ENCODE measurements at regions not wholly inside any gene's neighbourhood (a gene's known extent, or its start where the extent isn't known, plus 50 kb on each side); places are given as distances from the start of the nearest gene placed in this dataset.
"Not testable (repeated sequence)": the region's sequence is repeated elsewhere in the genome, so short reads cannot be mapped to it uniquely, and the experiment has no call there.

GRCh38 chr3:33980252-33980651, 181.8 kb downstream of the PDCD6IP start:
- no peak for DNase-seq
- TF ChIP-seq POLR2A (IDR thresholded peaks at IDR 0.05; ENCODE audit: low read length): no peak
- TF ChIP-seq GATA1 (IDR thresholded peaks at IDR 0.05; ENCODE audit: low read depth, low read length): no peak

- DNase-seq: no peak
- no peak for TF ChIP-seq GATA1 (IDR thresholded peaks at IDR 0.05; ENCODE audit: low read depth, low read length)
- no peak for TF ChIP-seq POLR2A (IDR thresholded peaks at IDR 0.05; ENCODE audit: low read length)
Observed at GRCh38 chr3:33982269-33982798, 183.9 kb downstream of the PDCD6IP start.

- DNase-seq: not testable (repeated sequence)
Observed at GRCh38 chr3:33982949-33983348, 184.5 kb downstream of the PDCD6IP start.

GRCh38 chr3:33989229-33989628, 190.8 kb downstream of the PDCD6IP start:
- TF ChIP-seq POLR2A (IDR thresholded peaks at IDR 0.05; ENCODE audit: low read length): no peak

GRCh38 chr3:33991673-33992072, 193.2 kb downstream of the PDCD6IP start:
- no peak for DNase-seq
- TF ChIP-seq GATA1 (IDR thresholded peaks at IDR 0.05; ENCODE audit: low read depth, low read length) (no peak), POLR2A (IDR thresholded peaks at IDR 0.05; ENCODE audit: low read length) (no peak)

More at GRCh38 chr3:33989229-33989628, 190.8 kb downstream of the PDCD6IP start:
- DNase-seq: no peak

GRCh38 chr3:33993631-33994030, 195.2 kb downstream of the PDCD6IP start:
- TF ChIP-seq GATA1 (IDR thresholded peaks at IDR 0.05; ENCODE audit: low read depth, low read length): no peak
- no peak for TF ChIP-seq POLR2A (IDR thresholded peaks at IDR 0.05; ENCODE audit: low read length)
- no peak for DNase-seq

- TF ChIP-seq GATA1 (IDR thresholded peaks at IDR 0.05; ENCODE audit: low read depth, low read length) (no peak), POLR2A (IDR thresholded peaks at IDR 0.05; ENCODE audit: low read length) (no peak)
- no peak for DNase-seq
Observed at GRCh38 chr3:33994568-33994967, 196.1 kb downstream of the PDCD6IP start.

GRCh38 chr3:34000301-34000700, 201.9 kb downstream of the PDCD6IP start:
- TF ChIP-seq POLR2A (IDR thresholded peaks at IDR 0.05; ENCODE audit: low read length) (no peak), GATA1 (IDR thresholded peaks at IDR 0.05; ENCODE audit: low read depth, low read length) (no peak)
- no peak for DNase-seq

GRCh38 chr3:34001022-34001421, 202.6 kb downstream of the PDCD6IP start:
- TF ChIP-seq GATA1 (IDR thresholded peaks at IDR 0.05; ENCODE audit: low read depth, low read length) (no peak), POLR2A (IDR thresholded peaks at IDR 0.05; ENCODE audit: low read length) (no peak)
- no peak for DNase-seq

- no peak for DNase-seq
Observed at GRCh38 chr3:34001990-34002389, 203.6 kb downstream of the PDCD6IP start.

GRCh38 chr3:34002569-34003100, 204.2 kb downstream of the PDCD6IP start:
- TF ChIP-seq GATA1 (IDR thresholded peaks at IDR 0.05; ENCODE audit: low read depth, low read length): no peak
- no peak for TF ChIP-seq POLR2A (IDR thresholded peaks at IDR 0.05; ENCODE audit: low read length)
- no peak for DNase-seq

More at GRCh38 chr3:34001990-34002389, 203.6 kb downstream of the PDCD6IP start:
- TF ChIP-seq GATA1 (IDR thresholded peaks at IDR 0.05; ENCODE audit: low read depth, low read length): no peak
- no peak for TF ChIP-seq POLR2A (IDR thresholded peaks at IDR 0.05; ENCODE audit: low read length)

GRCh38 chr3:34005886-34006285, 207.5 kb downstream of the PDCD6IP start:
- no peak for DNase-seq
- TF ChIP-seq GATA1 (IDR thresholded peaks at IDR 0.05; ENCODE audit: low read depth, low read length): no peak
- no peak for TF ChIP-seq POLR2A (IDR thresholded peaks at IDR 0.05; ENCODE audit: low read length)

GRCh38 chr3:34008191-34008590, 209.8 kb downstream of the PDCD6IP start:
- DNase-seq: no peak

GRCh38 chr3:34008836-34009809, 210.7 kb downstream of the PDCD6IP start:
- no peak for DNase-seq
- TF ChIP-seq POLR2A (IDR thresholded peaks at IDR 0.05; ENCODE audit: low read length) (no peak), GATA1 (IDR thresholded peaks at IDR 0.05; ENCODE audit: low read depth, low read length) (no peak)

More at GRCh38 chr3:34008191-34008590, 209.8 kb downstream of the PDCD6IP start:
- no peak for TF ChIP-seq GATA1 (IDR thresholded peaks at IDR 0.05; ENCODE audit: low read depth, low read length)
- TF ChIP-seq POLR2A (IDR thresholded peaks at IDR 0.05; ENCODE audit: low read length): no peak
